ENCODE measurements at regions not wholly inside any gene's neighbourhood (a gene's known extent, or its start where the extent isn't known, plus 50 kb on each side); places are given as distances from the start of the nearest gene placed in this dataset.
A peak's percentile ranks its signal among the peaks of the same experiment; 100 is the strongest.
"Not testable (repeated sequence)": the region's sequence is repeated elsewhere in the genome, so short reads cannot be mapped to it uniquely, and the experiment has no call there.

DNA sequence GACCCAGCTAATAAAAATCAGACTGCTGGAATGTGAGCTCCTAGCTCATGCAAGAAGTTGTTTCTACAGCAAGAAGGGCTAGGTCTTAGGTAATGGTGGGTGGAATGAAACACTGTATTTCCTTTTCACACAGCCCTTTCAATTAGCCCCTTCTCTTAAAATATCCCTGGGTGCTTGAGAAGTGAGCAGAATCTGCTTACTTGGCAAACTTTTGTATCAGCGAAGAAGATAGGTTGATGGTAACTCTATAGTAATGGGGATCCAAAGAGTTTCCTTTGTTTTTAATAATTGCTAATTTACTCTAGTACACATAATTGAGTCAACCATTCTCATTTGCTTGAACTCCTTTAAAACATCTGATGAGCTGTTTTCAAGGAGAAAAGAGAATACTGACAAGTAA, 100.6 kb upstream of the FSCB start:
- WGBS, 3 donors, result 95 to 100% (median 100%) methylated on average over 1 of the region's 1 CpG
- no peak for ATAC-seq

DNA sequence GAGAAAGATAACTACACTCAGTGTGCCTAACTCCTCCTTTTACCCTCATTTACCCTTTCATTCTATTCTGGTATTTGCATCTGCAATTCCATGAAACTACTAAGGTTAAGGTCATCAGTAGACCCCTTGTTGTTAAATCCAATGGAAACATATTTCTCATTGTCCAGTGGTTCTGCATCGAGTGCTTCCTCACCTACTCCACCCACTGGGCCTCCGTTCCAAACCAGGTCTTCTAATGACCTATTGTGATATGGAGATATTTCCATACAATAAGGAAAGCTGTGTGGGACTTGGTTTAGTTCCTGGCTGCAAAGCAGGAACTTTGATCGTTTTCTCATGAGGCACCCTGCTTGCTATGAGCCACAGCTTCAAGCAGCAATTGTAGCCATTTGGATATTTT, 99.5 kb upstream of the FSCB start:
- Histone ChIP-seq H3K27ac (no peak overlapping the region), H3K36me3 (ENCODE audit: insufficient read depth in 1 of 2, low read depth in 1 of 2) (no peaks in the 10 kb centered on the region), H3K4me1 (no peaks in the 10 kb centered on the region), H3K27me3 (ENCODE audit: insufficient read depth in 3 of 3, low read length in 2 of 3) (no peaks in the 10 kb centered on the region), H3K4me3 (no peak overlapping the region), H3K9me3 (no peaks in the 10 kb centered on the region)
- TF ChIP-seq CTCF (IDR thresholded peaks at IDR 0.05), result no peak
- DNase-seq (no peak), ATAC-seq (no peak)
- 59 to 65% (median 61%) methylated on average over 3 of the region's 3 CpGs for WGBS, 3 donors
- intact Hi-C loops (cut with DNase I), result no loop called here

More for the DNA sequence above, 100.6 kb upstream of the FSCB start:
- intact Hi-C loops (cut with DNase I), result no loop called here
- Histone ChIP-seq H3K4me1 (no peaks in the 10 kb centered on the region), H3K9me3 (no peaks in the 10 kb centered on the region), H3K27ac (no peak overlapping the region), H3K4me3 (no peak overlapping the region), H3K36me3 (ENCODE audit: insufficient read depth in 1 of 2, low read depth in 1 of 2) (no peaks in the 10 kb centered on the region), H3K27me3 (ENCODE audit: insufficient read depth in 3 of 3, low read length in 2 of 3) (no peaks in the 10 kb centered on the region)
- DNase-seq, result no peak
- no peak for TF ChIP-seq CTCF (IDR thresholded peaks at IDR 0.05)

DNA sequence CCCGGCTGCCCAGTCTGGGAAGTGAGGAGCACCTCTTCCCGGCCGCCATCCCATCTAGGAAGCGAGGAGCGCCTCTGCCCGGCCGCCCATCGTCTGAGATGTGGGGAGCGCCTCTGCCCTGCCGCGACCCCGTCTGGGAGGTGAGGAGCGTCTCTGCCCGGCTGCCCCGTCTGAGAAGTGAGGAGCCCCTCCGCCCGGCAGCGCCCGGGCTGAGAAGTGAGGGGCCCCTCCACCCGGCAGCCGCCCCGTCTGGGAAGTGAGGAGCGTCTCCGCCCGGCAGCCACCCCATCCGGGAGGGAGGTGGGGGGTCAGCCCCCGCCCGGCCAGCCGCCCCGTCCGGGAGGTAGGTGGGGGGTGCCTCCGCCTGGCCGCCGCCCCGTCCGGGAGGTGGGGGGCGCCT, 94.2 kb upstream of the FSCB start:
- H3K9me3 ChIP-seq; H3K36me3 ChIP-seq (ENCODE audit: insufficient read depth in 1 of 2, low read depth in 1 of 2); H3K27ac ChIP-seq; ATAC-seq; intact Hi-C loops (cut with DNase I); H3K27me3 ChIP-seq (ENCODE audit: insufficient read depth in 3 of 3, low read length in 2 of 3); H3K4me3 ChIP-seq; H3K4me1 ChIP-seq: not testable (repeated sequence)
- peak in 1 of 2 donors; percentile 47 for DNase-seq
- WGBS, 3 donors, result 94 to 97% (median 94%) methylated on average over 15 to 37 of the region's 37 CpGs

- WGBS, 3 donors, result 80 to 90% (median 85%) methylated on average over 3 of the region's 3 CpGs
These were observed 82.1 kb upstream of the FSCB start for GRCh38 chr14:44589180-44589579.

GRCh38 chr14:44586910-44587309, 79.8 kb upstream of the FSCB start:
- Histone ChIP-seq H3K9me3 (peaks cover 6% of the 10 kb centered on the region), H3K4me3 (no peak overlapping the region), H3K27ac (no peak overlapping the region), H3K36me3 (ENCODE audit: insufficient read depth in 1 of 2, low read depth in 1 of 2) (no peaks in the 10 kb centered on the region), H3K27me3 (ENCODE audit: insufficient read depth in 3 of 3, low read length in 2 of 3) (no peaks in the 10 kb centered on the region), H3K4me1 (no peaks in the 10 kb centered on the region)
- no peak for DNase-seq
- TF ChIP-seq CTCF (IDR thresholded peaks at IDR 0.05), result no peak
- intact Hi-C loops (cut with DNase I), result no loop called here
- ATAC-seq, result no peak

More at GRCh38 chr14:44589180-44589579, 82.1 kb upstream of the FSCB start:
- DNase-seq, result no peak
- no peak overlapping the region for H3K4me3 ChIP-seq
- no peak for ATAC-seq
- no peaks in the 10 kb centered on the region for H3K27me3 ChIP-seq (ENCODE audit: insufficient read depth in 3 of 3, low read length in 2 of 3)
- H3K27ac ChIP-seq, result no peak overlapping the region
- no peaks in the 10 kb centered on the region for H3K36me3 ChIP-seq (ENCODE audit: insufficient read depth in 1 of 2, low read depth in 1 of 2)
- no peak for TF ChIP-seq CTCF (IDR thresholded peaks at IDR 0.05)
- peaks cover 6% of the 10 kb centered on the region for H3K9me3 ChIP-seq
- no peaks in the 10 kb centered on the region for H3K4me1 ChIP-seq
- intact Hi-C loops (cut with DNase I), result no loop called here

All from psoas muscle (tissue), 7 donors.